ENCODE measurements at regions not wholly inside any gene's neighbourhood (a gene's known extent, or its start where the extent isn't known, plus 50 kb on each side); places are given as distances from the start of the nearest gene placed in this dataset.

DNA sequence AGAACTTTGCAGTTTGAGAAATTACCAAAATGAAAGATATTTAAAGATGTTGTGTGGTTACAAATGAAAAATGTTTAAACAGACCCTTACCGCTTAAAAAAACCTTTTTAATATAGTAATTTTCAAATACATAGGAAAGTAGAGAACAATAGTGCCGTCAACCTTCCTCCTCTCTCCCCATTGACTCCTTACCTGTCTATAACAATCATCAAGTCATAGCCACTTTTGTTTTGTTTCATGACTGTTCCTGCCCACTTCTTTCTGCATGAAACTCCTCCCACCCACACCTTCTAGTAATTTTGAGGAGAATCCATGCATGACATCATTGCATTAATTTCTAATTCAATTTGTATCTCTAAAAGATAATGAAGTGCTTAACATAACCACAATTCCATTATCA, 76.5 kb upstream of the ATP8A1 start:
- intact Hi-C loops (cut with DNase I) = no loop called here
- no peak for ATAC-seq
- no peak for TF ChIP-seq POLR2A (IDR thresholded peaks at IDR 0.05)
- no peak for DNase-seq
- WGBS, 2 donors = 86 to 94% methylated on average over 2 of the region's 2 CpGs
- Histone ChIP-seq H3K27me3 (no peaks in the 10 kb centered on the region), H3K36me3 (replicated peaks in 1 of 2; ENCODE audit: insufficient read depth in 1 of 2, low read depth in 2 of 2) (no peaks in the 10 kb centered on the region), H3K4me1 (no peaks in the 10 kb centered on the region), H3K9me3 (no peaks in the 10 kb centered on the region), H3K27ac (no peak overlapping the region), H3K4me3 (no peak overlapping the region)

DNA sequence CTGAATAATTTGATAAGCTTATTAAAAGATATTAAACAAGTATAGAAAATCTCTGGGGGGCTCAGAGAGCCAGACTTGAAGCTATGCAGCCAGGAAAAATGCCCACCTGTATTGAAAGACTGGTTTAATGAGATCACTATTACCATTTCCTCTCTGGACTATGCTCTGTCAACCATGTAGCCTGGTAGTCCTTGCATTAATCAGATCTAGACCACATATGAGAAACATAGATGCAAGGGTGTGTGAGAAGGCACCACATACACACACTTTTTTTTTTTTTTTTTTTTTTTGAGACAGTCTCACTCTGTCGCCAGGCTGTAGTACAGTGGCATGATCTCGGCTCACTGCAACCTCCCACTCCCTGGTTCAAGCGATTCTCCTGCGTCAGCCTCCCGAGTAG, 75.9 kb upstream of the ATP8A1 start:
- no peak for DNase-seq
- intact Hi-C loops (cut with DNase I) = no loop called here
- H3K27ac ChIP-seq = no peak overlapping the region
- no peaks in the 10 kb centered on the region for H3K27me3 ChIP-seq
- TF ChIP-seq POLR2A (IDR thresholded peaks at IDR 0.05) = no peak
- TF ChIP-seq, protein P1, sequence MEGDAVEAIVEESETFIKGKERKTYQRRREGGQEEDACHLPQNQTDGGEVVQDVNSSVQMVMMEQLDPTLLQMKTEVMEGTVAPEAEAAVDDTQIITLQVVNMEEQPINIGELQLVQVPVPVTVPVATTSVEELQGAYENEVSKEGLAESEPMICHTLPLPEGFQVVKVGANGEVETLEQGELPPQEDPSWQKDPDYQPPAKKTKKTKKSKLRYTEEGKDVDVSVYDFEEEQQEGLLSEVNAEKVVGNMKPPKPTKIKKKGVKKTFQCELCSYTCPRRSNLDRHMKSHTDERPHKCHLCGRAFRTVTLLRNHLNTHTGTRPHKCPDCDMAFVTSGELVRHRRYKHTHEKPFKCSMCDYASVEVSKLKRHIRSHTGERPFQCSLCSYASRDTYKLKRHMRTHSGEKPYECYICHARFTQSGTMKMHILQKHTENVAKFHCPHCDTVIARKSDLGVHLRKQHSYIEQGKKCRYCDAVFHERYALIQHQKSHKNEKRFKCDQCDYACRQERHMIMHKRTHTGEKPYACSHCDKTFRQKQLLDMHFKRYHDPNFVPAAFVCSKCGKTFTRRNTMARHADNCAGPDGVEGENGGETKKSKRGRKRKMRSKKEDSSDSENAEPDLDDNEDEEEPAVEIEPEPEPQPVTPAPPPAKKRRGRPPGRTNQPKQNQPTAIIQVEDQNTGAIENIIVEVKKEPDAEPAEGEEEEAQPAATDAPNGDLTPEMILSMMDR (IDR thresholded peaks at IDR 0.05) = no peak
- 81 to 98% methylated on average over 5 of the region's 5 CpGs for WGBS, 2 donors
- no peak for ATAC-seq
- H3K36me3 ChIP-seq (replicated peaks in 1 of 2; ENCODE audit: insufficient read depth in 1 of 2, low read depth in 2 of 2) = no peaks in the 10 kb centered on the region
- H3K4me3 ChIP-seq = no peak overlapping the region
- no peaks in the 10 kb centered on the region for H3K4me1 ChIP-seq
- no peaks in the 10 kb centered on the region for H3K9me3 ChIP-seq

DNA sequence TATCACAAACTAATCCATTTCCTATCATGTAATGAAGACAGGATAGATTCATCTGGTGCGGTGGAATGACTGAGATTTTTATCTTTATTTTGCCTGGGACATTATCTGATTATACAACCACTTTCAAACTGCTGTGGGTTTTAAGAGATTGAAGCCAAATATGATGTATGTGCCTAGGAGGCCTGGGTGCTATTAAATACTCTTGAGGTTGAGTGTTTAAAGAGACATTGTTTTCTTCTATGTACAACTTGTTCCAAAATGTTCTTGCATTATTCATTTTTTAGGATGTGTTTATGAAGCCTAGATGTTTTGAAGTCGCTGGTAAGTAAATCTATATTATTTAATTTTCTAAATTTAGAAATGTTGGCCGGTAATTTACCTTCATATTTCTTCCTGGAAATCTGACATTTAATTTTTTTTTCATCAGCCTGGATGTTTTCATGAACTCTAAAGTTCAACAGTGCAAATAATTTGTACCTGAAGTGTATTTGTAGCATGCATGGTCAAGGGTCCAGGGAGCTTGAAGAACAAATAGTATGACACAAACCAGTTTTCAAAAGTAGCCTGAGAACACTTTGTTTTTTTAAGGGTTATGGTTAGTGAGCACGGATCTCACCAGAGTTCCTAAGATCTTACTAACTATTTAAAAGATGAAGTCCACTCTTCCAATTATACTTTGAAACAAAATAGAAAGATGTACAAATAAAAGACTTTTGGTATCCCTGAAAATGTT, 72.8 kb upstream of the ATP8A1 start:
- no peaks in the 10 kb centered on the region for H3K27me3 ChIP-seq
- TF ChIP-seq, protein P1 (IDR thresholded peaks at IDR 0.05) = no peak
- no peak for TF ChIP-seq POLR2A (IDR thresholded peaks at IDR 0.05)
- ATAC-seq (no peak), DNase-seq (no peak)
- no peak overlapping the region for H3K4me3 ChIP-seq
- H3K4me1 ChIP-seq = no peaks in the 10 kb centered on the region
- 68 to 73% methylated on average over 4 of the region's 4 CpGs for WGBS, 2 donors
- intact Hi-C loops (cut with DNase I) = no loop called here
- no peak overlapping the region for H3K27ac ChIP-seq
- no peaks in the 10 kb centered on the region for H3K9me3 ChIP-seq
- H3K36me3 ChIP-seq (replicated peaks in 1 of 2; ENCODE audit: insufficient read depth in 1 of 2, low read depth in 2 of 2) = no peaks in the 10 kb centered on the region

DNA sequence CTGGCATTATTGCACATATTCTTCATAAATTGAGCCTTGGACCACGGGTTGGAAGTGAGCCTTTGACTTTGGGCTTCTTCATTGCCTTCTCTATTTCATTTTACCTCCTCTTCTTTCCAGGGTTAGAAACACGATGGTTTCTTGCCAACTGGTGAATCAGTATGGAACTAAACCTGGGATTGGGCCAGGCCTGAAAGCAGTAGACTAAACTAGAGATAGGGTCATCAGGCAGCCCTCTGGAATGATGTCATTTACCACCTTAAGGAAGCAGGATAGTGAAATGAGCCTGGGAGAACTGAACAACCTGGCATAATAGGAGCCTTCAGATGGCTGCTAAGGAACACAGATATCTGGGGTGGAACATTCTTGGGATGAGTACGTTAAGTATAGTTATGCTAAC, 67.5 kb upstream of the ATP8A1 start:
- Histone ChIP-seq H3K36me3 (replicated peaks in 1 of 2; ENCODE audit: insufficient read depth in 1 of 2, low read depth in 2 of 2) (no peaks in the 10 kb centered on the region), H3K27ac (no peak overlapping the region), H3K4me1 (no peaks in the 10 kb centered on the region), H3K4me3 (no peak overlapping the region), H3K27me3 (no peaks in the 10 kb centered on the region), H3K9me3 (no peaks in the 10 kb centered on the region)
- WGBS, 2 donors = 68 to 74% methylated on average over 3 of the region's 3 CpGs
- DNase-seq (no peak), ATAC-seq (no peak)
- intact Hi-C loops (cut with DNase I) = no loop called here
- TF ChIP-seq POLR2A (IDR thresholded peaks at IDR 0.05) = no peak
- TF ChIP-seq, protein P1 (IDR thresholded peaks at IDR 0.05) = no peak

DNA sequence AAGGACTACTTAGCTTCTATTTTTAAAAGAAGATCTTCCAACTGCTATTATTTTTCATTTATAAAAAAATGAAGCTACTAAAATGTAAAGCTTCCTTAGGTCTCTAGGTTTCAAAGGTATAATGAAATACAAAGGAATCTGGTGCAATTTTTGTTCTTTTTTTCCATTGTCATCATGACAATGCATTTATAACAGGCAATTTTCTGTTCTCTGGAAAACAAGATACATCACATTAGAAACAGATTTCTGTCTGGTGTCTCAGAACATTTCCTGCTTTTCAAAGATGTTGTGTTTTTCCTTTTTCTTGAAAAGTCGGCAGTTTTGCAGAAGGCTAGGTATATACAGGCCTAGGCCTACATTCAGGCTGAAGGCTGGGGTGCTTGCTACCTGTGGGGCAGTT, 63.6 kb upstream of the ATP8A1 start:
- DNase-seq (no peak), ATAC-seq (no peak)
- intact Hi-C loops (cut with DNase I) = no loop called here
- no peaks in the 10 kb centered on the region for H3K4me1 ChIP-seq
- no peaks in the 10 kb centered on the region for H3K27me3 ChIP-seq
- WGBS, 2 donors = 76 to 79% methylated on average over 1 of the region's 1 CpG
- no peak overlapping the region for H3K27ac ChIP-seq
- no peak overlapping the region for H3K4me3 ChIP-seq
- TF ChIP-seq, protein P1 (IDR thresholded peaks at IDR 0.05) = no peak
- TF ChIP-seq POLR2A (IDR thresholded peaks at IDR 0.05) = no peak
- H3K36me3 ChIP-seq (replicated peaks in 1 of 2; ENCODE audit: insufficient read depth in 1 of 2, low read depth in 2 of 2) = no peaks in the 10 kb centered on the region
- no peaks in the 10 kb centered on the region for H3K9me3 ChIP-seq

Measured in body of pancreas (tissue), 4 donors.